Ovary (tissue), 3 donors: ENCODE measurements at regions not wholly inside any gene's neighbourhood (a gene's known extent, or its start where the extent isn't known, plus 50 kb on each side); places are given as distances from the start of the nearest gene placed in this dataset.

Experiments
- EP300 ChIP-seq: sonication (generic); formaldehyde crosslinking; IDR thresholded peaks from one replicate; pipeline ENCODE4 v1.6.1; 2017; ENCODE audit warnings: antibody characterized with exemption
- POLR2A ChIP-seq: fragments of 450-650 bp; IDR thresholded peaks from one replicate; pipeline ENCODE4 v1.6.1; 2017; ENCODE audit warnings: antibody characterized with exemption, mild to moderate bottlenecking, moderate library complexity
- TF ChIP-seq, protein P1 (sequence below), 3 donors: fragments of 450-650 bp in 2 of 3; fragments of 200-600 bp in 1 of 3; IDR thresholded peaks; one replicate each; pipeline versions ENCODE4 v1.5.1 to v1.8.0; 2016 to 2022; ENCODE audit warnings: antibody characterized with exemption in 3 of 3, mild to moderate bottlenecking in 1 of 3
- donor health status: DM: no; HTN: no; CAD: no.

DNA sequence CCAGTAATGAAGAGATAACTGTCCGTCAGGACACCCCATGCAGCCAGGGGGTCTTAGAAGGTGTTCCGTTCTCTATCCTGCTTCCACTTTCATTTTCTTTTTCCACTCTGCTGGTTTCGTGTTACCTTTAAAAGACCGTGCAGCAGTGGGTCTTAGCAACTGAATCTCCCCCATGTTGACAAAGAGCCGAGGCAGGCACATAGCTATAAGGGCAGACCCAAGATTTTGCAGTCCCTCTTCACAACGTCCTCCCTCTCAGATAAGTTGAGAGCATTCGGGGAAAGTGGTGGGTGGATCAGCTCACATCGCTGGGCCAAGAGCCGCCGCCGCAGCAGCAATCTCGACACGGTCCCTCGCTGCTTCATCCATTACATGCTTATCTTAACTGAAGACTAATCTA is 355.5 kb downstream of the LMO4 start:
- TF ChIP-seq, protein P1, sequence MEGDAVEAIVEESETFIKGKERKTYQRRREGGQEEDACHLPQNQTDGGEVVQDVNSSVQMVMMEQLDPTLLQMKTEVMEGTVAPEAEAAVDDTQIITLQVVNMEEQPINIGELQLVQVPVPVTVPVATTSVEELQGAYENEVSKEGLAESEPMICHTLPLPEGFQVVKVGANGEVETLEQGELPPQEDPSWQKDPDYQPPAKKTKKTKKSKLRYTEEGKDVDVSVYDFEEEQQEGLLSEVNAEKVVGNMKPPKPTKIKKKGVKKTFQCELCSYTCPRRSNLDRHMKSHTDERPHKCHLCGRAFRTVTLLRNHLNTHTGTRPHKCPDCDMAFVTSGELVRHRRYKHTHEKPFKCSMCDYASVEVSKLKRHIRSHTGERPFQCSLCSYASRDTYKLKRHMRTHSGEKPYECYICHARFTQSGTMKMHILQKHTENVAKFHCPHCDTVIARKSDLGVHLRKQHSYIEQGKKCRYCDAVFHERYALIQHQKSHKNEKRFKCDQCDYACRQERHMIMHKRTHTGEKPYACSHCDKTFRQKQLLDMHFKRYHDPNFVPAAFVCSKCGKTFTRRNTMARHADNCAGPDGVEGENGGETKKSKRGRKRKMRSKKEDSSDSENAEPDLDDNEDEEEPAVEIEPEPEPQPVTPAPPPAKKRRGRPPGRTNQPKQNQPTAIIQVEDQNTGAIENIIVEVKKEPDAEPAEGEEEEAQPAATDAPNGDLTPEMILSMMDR (IDR thresholded peaks at IDR 0.05) = no peak
- TF ChIP-seq POLR2A (no peak), EP300 (no peak)
